Tibial artery (tissue), 4 donors: ENCODE measurements at regions not wholly inside any gene's neighbourhood (a gene's known extent, or its start where the extent isn't known, plus 50 kb on each side); places are given as distances from the start of the nearest gene placed in this dataset.

ENCODE experiments used
- DNase-seq, 2 donors: peaks; one replicate each; pipeline ENCODE4 v3.0.0-alpha.2; 2019
- H3K27ac ChIP-seq, 2 donors: fragments of 200-600 bp; sonication (generic) in 1 of 2; 1 replicate in 1 of 2; 2 replicates in 1 of 2; pipeline ENCODE4 v1.5.1; 2018 to 2019; ENCODE audit warnings: mild to moderate bottlenecking in 1 of 2
- H3K27me3 ChIP-seq, 2 donors: fragments of 200-600 bp; sonication (generic) in 1 of 2; one replicate each; pipeline versions ENCODE4 v1.5.1 to v1.6.0; 2016 to 2019
- H3K36me3 ChIP-seq, 3 donors: fragments of 200-600 bp; sonication (generic) in 2 of 3; one replicate each; pipeline ENCODE4 v1.5.1; 2016 to 2019; ENCODE audit warnings: mild to moderate bottlenecking in 2 of 3
- H3K4me1 ChIP-seq, 4 donors: fragments of 200-600 bp; sonication (generic) in 2 of 4; 1 replicate in 3 of 4; 2 replicates in 1 of 4; pipeline ENCODE4 v1.5.1; 2016 to 2019
- H3K4me3 ChIP-seq, 2 donors: fragments of 200-600 bp; sonication (generic) in 1 of 2; 1 replicate in 1 of 2; 2 replicates in 1 of 2; pipeline ENCODE4 v1.5.1; 2018 to 2019; ENCODE audit warnings: mild to moderate bottlenecking in 2 of 2
- H3K9me3 ChIP-seq, 3 donors: fragments of 200-600 bp; sonication (generic) in 1 of 3; one replicate each; pipeline ENCODE4 v1.5.1; 2016 to 2019
- CTCF ChIP-seq, 2 experiments: fragments of 200-600 bp in 1 of 2; fragments of 450-650 bp in 1 of 2; IDR thresholded peaks; one replicate each; pipeline ENCODE4 v1.5.1; 2017 to 2019; ENCODE audit warnings: antibody characterized with exemption in 2 of 2, mild to moderate bottlenecking in 1 of 2, moderate library complexity in 1 of 2
- intact Hi-C: fragments of 100-400 bp; cut with DNase I; formaldehyde crosslinking; loops from one replicate; pipeline ENCODE4 v1.15.0; 2023; ENCODE audit warnings: low total_unique reads

- no peak for TF ChIP-seq CTCF (IDR thresholded peaks at IDR 0.05)
- Histone ChIP-seq H3K27ac (no peak overlapping the region), H3K4me3 (no peak overlapping the region), H3K36me3 (no peaks in the 10 kb centered on the region), H3K9me3 (peaks cover 0 to 10% (median 6%) of the 10 kb centered on the region in 3 donors), H3K4me1 (no peaks in the 10 kb centered on the region), H3K27me3 (no peaks in the 10 kb centered on the region)
- intact Hi-C loops, result no loop called here
- DNase-seq, result no peak
These were observed 652.9 kb downstream of the ADGRL2 start for GRCh38 chr1:82453511-82454185.

GRCh38 chr1:82452096-82452495, 651.4 kb downstream of the ADGRL2 start:
- DNase-seq, result no peak
- H3K9me3 ChIP-seq, result peaks cover 0 to 10% (median 6%) of the 10 kb centered on the region in 3 donors
- no peaks in the 10 kb centered on the region for H3K27me3 ChIP-seq
- intact Hi-C loops, result no loop called here
- H3K4me1 ChIP-seq, result no peaks in the 10 kb centered on the region
- no peak overlapping the region for H3K4me3 ChIP-seq
- H3K36me3 ChIP-seq, result no peaks in the 10 kb centered on the region
- H3K27ac ChIP-seq, result no peak overlapping the region
- no peak for TF ChIP-seq CTCF (IDR thresholded peaks at IDR 0.05)

DNA sequence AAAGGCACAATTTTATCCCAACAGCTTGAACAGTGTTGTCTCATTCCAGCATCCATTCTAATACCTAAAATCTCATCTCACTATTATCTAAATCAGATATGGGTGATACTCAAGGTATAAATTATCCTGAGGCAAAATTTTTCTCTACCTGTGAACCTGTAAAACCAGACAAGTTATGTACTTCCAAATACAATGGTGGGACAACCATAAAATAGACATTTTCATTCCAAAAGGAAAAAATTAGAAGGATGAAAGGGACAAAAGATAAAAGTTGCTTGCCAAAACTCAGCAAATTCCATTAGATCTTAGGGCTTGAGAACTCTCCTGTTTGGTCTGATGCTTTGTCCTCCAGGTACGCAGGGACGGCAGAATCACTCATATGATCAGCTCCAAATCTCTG, 650.5 kb downstream of the ADGRL2 start:
- TF ChIP-seq CTCF (IDR thresholded peaks at IDR 0.05), result no peak
- H3K27me3 ChIP-seq, result no peaks in the 10 kb centered on the region

DNA sequence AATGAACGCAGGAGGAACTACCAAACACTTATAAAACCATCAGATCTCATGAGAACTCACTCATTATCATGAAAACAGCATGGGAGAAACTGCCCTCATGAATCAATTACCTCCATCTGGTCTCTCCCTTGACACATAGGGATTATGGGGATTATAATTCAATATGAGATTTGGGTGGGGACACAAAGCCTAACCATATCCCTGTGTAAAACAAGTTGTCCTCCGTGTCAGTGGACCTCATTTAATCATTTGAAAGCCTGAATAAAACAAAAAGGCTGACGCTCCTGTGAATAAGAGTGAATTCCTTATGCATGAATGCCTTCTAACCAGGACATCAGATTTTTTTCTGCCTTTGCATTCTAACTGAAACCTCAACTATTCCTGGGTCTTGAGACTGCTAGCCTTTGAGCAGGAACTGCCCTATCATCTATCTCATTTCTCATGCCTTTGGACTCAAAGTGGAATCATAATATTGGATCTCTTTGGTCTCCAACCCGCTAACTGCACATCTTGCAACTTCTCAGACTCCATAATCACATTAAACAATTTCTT, 648.8 kb downstream of the ADGRL2 start:
- Histone ChIP-seq H3K27me3 (no peaks in the 10 kb centered on the region), H3K27ac (no peak overlapping the region), H3K4me3 (no peak overlapping the region), H3K9me3 (peaks cover 0 to 10% (median 6%) of the 10 kb centered on the region in 3 donors), H3K36me3 (no peaks in the 10 kb centered on the region), H3K4me1 (peaks cover 0 to 12% (median 1%) of the 10 kb centered on the region in 4 donors)
- TF ChIP-seq CTCF (IDR thresholded peaks at IDR 0.05), result no peak
- intact Hi-C loops, result no loop called here
- DNase-seq, result no peak

More for the DNA sequence above, 650.5 kb downstream of the ADGRL2 start:
- H3K36me3 ChIP-seq, result no peaks in the 10 kb centered on the region
- H3K9me3 ChIP-seq, result peaks cover 0 to 10% (median 6%) of the 10 kb centered on the region in 3 donors
- no peak overlapping the region for H3K4me3 ChIP-seq
- no peak for DNase-seq
- intact Hi-C loops, result no loop called here
- peaks cover 0 to 2% (median under 1%) of the 10 kb centered on the region in 4 donors for H3K4me1 ChIP-seq
- H3K27ac ChIP-seq, result no peak overlapping the region

GRCh38 chr1:82446955-82447354, 646.2 kb downstream of the ADGRL2 start:
- Histone ChIP-seq H3K27me3 (no peaks in the 10 kb centered on the region), H3K36me3 (no peaks in the 10 kb centered on the region), H3K9me3 (peaks cover 0 to 2% (median under 1%) of the 10 kb centered on the region in 3 donors), H3K4me1 (peaks cover 0 to 12% (median 1%) of the 10 kb centered on the region in 4 donors), H3K27ac (no peak overlapping the region), H3K4me3 (no peak overlapping the region)
- TF ChIP-seq CTCF (IDR thresholded peaks at IDR 0.05), result no peak
- DNase-seq, result no peak
- intact Hi-C loops, result no loop called here
